Progenitor cell of endocrine pancreas (in vitro differentiated cells): ENCODE measurements at regions not wholly inside any gene's neighbourhood (a gene's known extent, or its start where the extent isn't known, plus 50 kb on each side); places are given as distances from the start of the nearest gene placed in this dataset.

ENCODE experiments used
- DNase-seq: peaks from one replicate; pipeline ENCODE4 v3.0.0; 2021; ENCODE audit warnings: low spot score; ENCODE audit not compliant: unreplicated experiment
- H3K27ac Mint-ChIP-seq: 2 replicates; pipeline ENCODE4 v1.8.0; 2021; ENCODE audit warnings: mild to moderate bottlenecking, moderate library complexity, mixed read lengths
- H3K27me3 Mint-ChIP-seq: 2 replicates; pipeline ENCODE4 v1.8.0; 2021; ENCODE audit warnings: mixed read lengths
- H3K36me3 Mint-ChIP-seq: 2 replicates; pipeline ENCODE4 v1.8.0; 2022; ENCODE audit warnings: mixed read lengths; ENCODE audit not compliant: insufficient read depth
- H3K4me1 Mint-ChIP-seq: 2 replicates; pipeline ENCODE4 v1.8.0; 2021; ENCODE audit warnings: low read depth, mixed read lengths
- H3K4me3 Mint-ChIP-seq: 2 replicates; pipeline ENCODE4 v1.8.0; 2021; ENCODE audit warnings: low read depth, mild to moderate bottlenecking, moderate library complexity, mixed read lengths
- H3K9me3 Mint-ChIP-seq: 2 replicates; pipeline ENCODE4 v1.8.0; 2021; ENCODE audit warnings: low read depth, mixed read lengths
- TF ChIP-seq, protein P1 (sequence below): fragments of 200-600 bp; sonication (generic); IDR thresholded peaks from one replicate; pipeline ENCODE4 v1.5.0; 2021; ENCODE audit warnings: antibody characterized with exemption, mild to moderate bottlenecking; ENCODE audit not compliant: unreplicated experiment

DNA sequence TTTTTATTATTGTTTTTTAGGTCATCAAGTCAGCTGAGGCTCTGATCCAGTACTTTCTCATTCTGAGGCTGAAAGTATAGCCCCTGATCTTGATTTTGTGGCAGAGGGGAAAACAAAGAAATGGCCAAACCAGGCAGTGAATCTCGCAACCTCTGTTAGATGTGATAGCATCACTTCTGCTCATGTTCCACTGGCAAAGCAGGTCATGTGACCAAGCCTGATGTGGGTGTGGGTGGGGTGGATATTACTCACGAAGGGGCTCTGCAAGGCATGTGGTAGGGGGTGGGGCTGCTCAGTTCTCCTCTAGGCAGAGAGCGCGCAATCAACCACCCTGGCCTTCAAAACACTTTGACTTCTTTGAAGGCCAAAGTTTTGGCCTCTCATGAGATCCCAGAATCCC is 254.2 kb downstream of the MYCN start:
- Mint-ChIP-seq H3K36me3 (no peaks in the 10 kb centered on the region), H3K4me1 (no peaks in the 10 kb centered on the region), H3K9me3 (no peaks in the 10 kb centered on the region), H3K4me3 (no peak overlapping the region), H3K27me3 (peaks cover 6% of the 10 kb centered on the region), H3K27ac (no peak overlapping the region)
- TF ChIP-seq, protein P1, sequence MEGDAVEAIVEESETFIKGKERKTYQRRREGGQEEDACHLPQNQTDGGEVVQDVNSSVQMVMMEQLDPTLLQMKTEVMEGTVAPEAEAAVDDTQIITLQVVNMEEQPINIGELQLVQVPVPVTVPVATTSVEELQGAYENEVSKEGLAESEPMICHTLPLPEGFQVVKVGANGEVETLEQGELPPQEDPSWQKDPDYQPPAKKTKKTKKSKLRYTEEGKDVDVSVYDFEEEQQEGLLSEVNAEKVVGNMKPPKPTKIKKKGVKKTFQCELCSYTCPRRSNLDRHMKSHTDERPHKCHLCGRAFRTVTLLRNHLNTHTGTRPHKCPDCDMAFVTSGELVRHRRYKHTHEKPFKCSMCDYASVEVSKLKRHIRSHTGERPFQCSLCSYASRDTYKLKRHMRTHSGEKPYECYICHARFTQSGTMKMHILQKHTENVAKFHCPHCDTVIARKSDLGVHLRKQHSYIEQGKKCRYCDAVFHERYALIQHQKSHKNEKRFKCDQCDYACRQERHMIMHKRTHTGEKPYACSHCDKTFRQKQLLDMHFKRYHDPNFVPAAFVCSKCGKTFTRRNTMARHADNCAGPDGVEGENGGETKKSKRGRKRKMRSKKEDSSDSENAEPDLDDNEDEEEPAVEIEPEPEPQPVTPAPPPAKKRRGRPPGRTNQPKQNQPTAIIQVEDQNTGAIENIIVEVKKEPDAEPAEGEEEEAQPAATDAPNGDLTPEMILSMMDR: no peak
- no peak for DNase-seq

DNA sequence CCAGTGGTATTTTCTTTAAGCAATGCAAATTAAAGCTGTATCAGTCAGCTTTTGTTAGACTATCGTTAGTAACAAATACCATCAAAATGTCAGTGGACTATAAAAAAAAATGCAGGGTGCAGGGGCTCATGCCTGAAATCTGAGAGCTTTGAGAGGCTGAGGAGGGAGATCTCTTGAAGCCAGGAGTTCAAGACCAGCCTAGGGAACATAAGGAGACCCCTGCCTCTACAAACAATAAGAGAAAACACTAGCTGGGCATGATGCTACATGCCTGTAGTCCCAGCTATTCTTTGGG is 253.7 kb downstream of the MYCN start:
- Mint-ChIP-seq H3K9me3 (no peaks in the 10 kb centered on the region), H3K27ac (no peak overlapping the region), H3K4me1 (no peaks in the 10 kb centered on the region), H3K4me3 (no peak overlapping the region), H3K27me3 (peaks cover 6% of the 10 kb centered on the region), H3K36me3 (no peaks in the 10 kb centered on the region)
- TF ChIP-seq, protein P1: no peak
- DNase-seq: no peak

DNA sequence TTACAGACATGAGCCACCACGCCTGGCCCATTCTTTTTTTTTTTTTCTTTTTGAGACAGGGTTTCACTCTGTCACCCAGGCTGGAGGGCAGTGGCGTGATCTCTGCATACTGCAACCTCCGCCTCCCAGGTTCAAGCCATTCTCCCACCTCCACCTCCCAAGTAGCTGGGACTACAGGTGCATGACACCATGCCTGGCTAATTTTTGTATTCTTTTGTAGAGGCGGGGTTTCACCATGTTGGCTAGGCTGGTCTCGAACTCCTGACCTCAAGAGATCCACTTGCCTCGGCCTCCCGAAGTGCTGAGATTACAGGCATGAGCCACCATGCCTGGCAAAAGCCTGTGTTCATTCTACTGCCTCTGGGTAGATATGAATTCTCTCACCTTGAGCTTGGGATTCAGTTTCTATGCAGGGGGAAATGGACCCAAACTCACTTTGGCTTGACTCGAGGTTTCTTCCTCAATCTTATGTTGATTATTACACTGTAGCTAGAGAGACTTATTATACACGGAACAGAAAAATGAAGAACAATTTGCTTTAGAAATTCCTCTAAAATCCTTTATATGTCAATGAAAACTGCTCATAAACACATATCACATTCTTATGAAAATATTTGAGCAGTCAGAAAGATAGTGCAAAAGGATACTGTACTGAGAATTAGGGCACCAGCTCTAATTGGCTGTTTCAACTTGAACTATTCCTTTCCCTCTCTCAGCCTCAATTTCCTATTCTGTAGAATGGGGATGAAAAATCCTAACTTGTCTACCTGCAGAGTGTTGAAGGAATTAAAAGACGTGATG is 252.3 kb downstream of the MYCN start:
- Mint-ChIP-seq H3K4me3 (no peak overlapping the region), H3K9me3 (no peaks in the 10 kb centered on the region), H3K4me1 (no peaks in the 10 kb centered on the region), H3K27me3 (peaks cover 9% of the 10 kb centered on the region), H3K36me3 (no peaks in the 10 kb centered on the region), H3K27ac (no peak overlapping the region)
- DNase-seq: no peak
- TF ChIP-seq, protein P1: no peak

DNA sequence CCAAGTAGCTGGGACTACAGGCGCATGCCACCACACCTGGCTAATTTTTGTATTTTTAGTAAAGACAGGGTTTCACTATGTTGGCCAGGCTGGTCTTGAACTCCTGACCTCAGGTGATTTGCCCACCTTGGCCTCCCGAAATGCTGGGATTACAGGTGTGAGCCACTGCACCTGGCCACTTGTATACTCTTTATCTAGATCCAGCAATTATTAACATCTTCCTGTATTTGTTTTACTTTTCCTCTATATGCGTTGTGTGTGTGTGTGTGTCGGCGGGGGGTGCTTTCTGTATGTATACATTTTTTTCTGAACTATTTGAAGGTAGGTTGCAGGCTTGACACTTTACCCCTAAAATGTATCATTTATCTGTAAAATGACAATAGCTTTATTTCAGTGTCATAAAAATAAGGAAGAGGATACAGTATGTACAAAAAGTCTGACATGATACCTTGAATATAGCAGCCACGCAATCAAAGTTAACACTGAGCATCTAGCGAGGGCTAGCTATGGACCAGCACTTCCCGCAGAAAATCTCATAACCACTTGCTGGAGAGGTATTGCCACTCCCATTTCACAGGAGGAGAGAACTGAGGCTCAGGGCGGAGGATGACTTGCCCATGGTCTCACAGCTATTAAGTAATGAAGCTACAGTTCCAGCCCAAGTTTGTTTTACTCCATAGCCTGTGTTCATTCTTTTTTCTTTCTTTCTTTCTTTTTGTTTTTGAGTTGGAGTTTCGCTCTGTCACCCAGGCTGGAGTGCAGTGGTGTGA is 251.3 kb downstream of the MYCN start:
- Mint-ChIP-seq H3K27me3 (peaks cover 9% of the 10 kb centered on the region), H3K27ac (no peak overlapping the region), H3K9me3 (no peaks in the 10 kb centered on the region), H3K36me3 (no peaks in the 10 kb centered on the region), H3K4me1 (no peaks in the 10 kb centered on the region), H3K4me3 (no peak overlapping the region)
- TF ChIP-seq, protein P1: no peak
- DNase-seq: no peak

DNA sequence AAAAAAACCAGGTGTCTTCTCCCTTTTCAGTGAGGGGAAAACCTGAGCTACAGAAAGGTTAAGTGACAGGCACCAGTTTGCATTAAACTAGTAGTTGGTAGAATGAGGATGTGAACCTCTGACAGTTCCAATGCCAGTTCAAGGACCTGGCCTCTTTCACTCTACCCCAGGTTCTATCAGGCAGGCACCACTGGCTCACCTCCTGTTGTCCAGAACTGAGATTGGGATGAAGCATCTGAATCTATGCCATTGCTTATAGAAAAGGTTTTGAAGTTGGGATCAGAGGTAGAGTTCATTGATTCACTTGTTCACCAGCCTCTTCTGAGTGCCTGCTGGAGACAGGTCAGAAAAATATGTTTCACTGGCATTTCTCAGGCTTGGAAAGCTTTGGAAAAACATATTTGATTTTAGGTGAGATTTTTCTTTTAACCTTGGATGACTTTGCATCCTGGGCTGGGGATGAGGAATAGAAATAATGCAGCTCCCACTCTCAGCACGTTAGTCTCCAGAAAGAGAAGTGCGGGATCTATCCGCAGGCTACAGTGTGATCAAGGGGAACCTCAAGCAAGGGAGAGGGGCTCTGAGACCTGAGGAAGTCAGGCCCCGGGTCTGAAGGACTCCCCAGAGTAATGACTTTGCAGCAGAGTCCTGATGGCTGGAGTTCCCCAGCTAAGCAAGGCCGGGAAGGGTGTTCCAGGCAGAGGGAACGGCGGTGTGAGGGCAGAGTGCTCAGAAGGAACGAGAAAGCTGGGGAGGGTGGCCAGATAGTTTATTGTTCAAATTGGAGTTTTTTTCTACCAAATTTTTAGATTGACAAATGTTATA is 250.3 kb downstream of the MYCN start:
- no peak overlapping the region for H3K27ac Mint-ChIP-seq

More for the DNA sequence above, 250.3 kb downstream of the MYCN start:
- Mint-ChIP-seq H3K4me1 (no peaks in the 10 kb centered on the region), H3K9me3 (no peaks in the 10 kb centered on the region), H3K27me3 (peaks cover 9% of the 10 kb centered on the region), H3K36me3 (no peaks in the 10 kb centered on the region), H3K4me3 (no peak overlapping the region)
- DNase-seq: no peak
- TF ChIP-seq, protein P1: no peak
